ENCODE measurements at regions not wholly inside any gene's neighbourhood (a gene's known extent, or its start where the extent isn't known, plus 50 kb on each side); places are given as distances from the start of the nearest gene placed in this dataset.
A peak's percentile ranks its signal among the peaks of the same experiment; 100 is the strongest.

GRCh38 chr13:76711550-76712182 is 174.5 kb downstream of the KCTD12 start:
- Mint-ChIP-seq H3K9me3 (no peaks in the 10 kb centered on the region), H3K4me3 (no peak overlapping the region), H3K27me3 (ENCODE audit: low read depth) (no peaks in the 10 kb centered on the region), H3K36me3 (no peaks in the 10 kb centered on the region), H3K4me1 (peaks cover 15% of the 10 kb centered on the region), H3K27ac (peak overlapping the region; percentile 47)
- DNase-seq (ENCODE audit: low spot score in 2 of 2, unreplicated experiment in 2 of 2) = no peak
- no peak for TF ChIP-seq CTCF (IDR thresholded peaks at IDR 0.05; ENCODE audit: unreplicated experiment)

GRCh38 chr13:76709851-76710250 is 176.4 kb downstream of the KCTD12 start:
- Mint-ChIP-seq H3K9me3 (no peaks in the 10 kb centered on the region), H3K27me3 (ENCODE audit: low read depth) (no peaks in the 10 kb centered on the region), H3K4me3 (no peak overlapping the region), H3K36me3 (no peaks in the 10 kb centered on the region), H3K27ac (peak overlapping the region; percentile 5), H3K4me1 (peaks cover 9% of the 10 kb centered on the region)
- DNase-seq (ENCODE audit: low spot score in 2 of 2, unreplicated experiment in 2 of 2) = no peak
- no peak for TF ChIP-seq CTCF (IDR thresholded peaks at IDR 0.05; ENCODE audit: unreplicated experiment)

- Mint-ChIP-seq H3K27ac (peak overlapping the region; percentile 6), H3K4me3 (no peak overlapping the region), H3K9me3 (no peaks in the 10 kb centered on the region), H3K27me3 (ENCODE audit: low read depth) (no peaks in the 10 kb centered on the region), H3K4me1 (peaks cover 13% of the 10 kb centered on the region), H3K36me3 (no peaks in the 10 kb centered on the region)
- DNase-seq (ENCODE audit: low spot score in 2 of 2, unreplicated experiment in 2 of 2) = no peak
- no peak for TF ChIP-seq CTCF (IDR thresholded peaks at IDR 0.05; ENCODE audit: unreplicated experiment)
These were observed 178.0 kb downstream of the KCTD12 start for GRCh38 chr13:76708138-76708688.

- no peak for DNase-seq (ENCODE audit: low spot score in 2 of 2, unreplicated experiment in 2 of 2)
- no peaks in the 10 kb centered on the region for H3K9me3 Mint-ChIP-seq
- H3K27ac Mint-ChIP-seq = no peak overlapping the region
- TF ChIP-seq CTCF (IDR thresholded peaks at IDR 0.05; ENCODE audit: unreplicated experiment) = no peak
- H3K36me3 Mint-ChIP-seq = no peaks in the 10 kb centered on the region
- H3K4me3 Mint-ChIP-seq = no peak overlapping the region
- peaks cover 13% of the 10 kb centered on the region for H3K4me1 Mint-ChIP-seq
- no peaks in the 10 kb centered on the region for H3K27me3 Mint-ChIP-seq (ENCODE audit: low read depth)
These were observed 178.8 kb downstream of the KCTD12 start for GRCh38 chr13:76707360-76707759.

- Mint-ChIP-seq H3K27ac (no peak overlapping the region), H3K27me3 (ENCODE audit: low read depth) (no peaks in the 10 kb centered on the region), H3K4me1 (peaks cover 4% of the 10 kb centered on the region), H3K4me3 (no peak overlapping the region), H3K9me3 (peaks cover 14% of the 10 kb centered on the region), H3K36me3 (no peaks in the 10 kb centered on the region)
- no peak for DNase-seq (ENCODE audit: low spot score in 2 of 2, unreplicated experiment in 2 of 2)
- TF ChIP-seq CTCF (IDR thresholded peaks at IDR 0.05; ENCODE audit: unreplicated experiment) = no peak
These were observed 182.4 kb downstream of the KCTD12 start for GRCh38 chr13:76703621-76704288.
